PC-3 (cell line): ENCODE measurements at regions not wholly inside any gene's neighbourhood (a gene's known extent, or its start where the extent isn't known, plus 50 kb on each side); places are given as distances from the start of the nearest gene placed in this dataset.

Source experiments
- EZH2 ChIP-seq: fragments of 300-600 bp; sonication (generic); IDR thresholded peaks from one replicate; pipeline ENCODE4 v1.6.1; 2017; ENCODE audit warnings: antibody characterized with exemption, mild to moderate bottlenecking, low read length; ENCODE audit not compliant: unreplicated experiment
- EZH2phosphoT487 ChIP-seq: fragments of 300-600 bp; sonication (generic); IDR thresholded peaks from 2 replicates; pipeline ENCODE4 v1.6.1; 2018; ENCODE audit warnings: mild to moderate bottlenecking, antibody characterized with exemption, low read length, borderline replicate concordance
- TF ChIP-seq, protein P1 (sequence below): fragments of 300-600 bp; sonication (generic); conservative IDR thresholded peaks from 2 replicates; pipeline ENCODE4 v1.5.1; 2017; ENCODE audit warnings: antibody characterized with exemption, low read depth, mild to moderate bottlenecking, low read length

GRCh38 chr2:226410247-226410835 is 389.3 kb downstream of the IRS1 start:
- no peak for TF ChIP-seq EZH2phosphoT487
- TF ChIP-seq, protein P1, sequence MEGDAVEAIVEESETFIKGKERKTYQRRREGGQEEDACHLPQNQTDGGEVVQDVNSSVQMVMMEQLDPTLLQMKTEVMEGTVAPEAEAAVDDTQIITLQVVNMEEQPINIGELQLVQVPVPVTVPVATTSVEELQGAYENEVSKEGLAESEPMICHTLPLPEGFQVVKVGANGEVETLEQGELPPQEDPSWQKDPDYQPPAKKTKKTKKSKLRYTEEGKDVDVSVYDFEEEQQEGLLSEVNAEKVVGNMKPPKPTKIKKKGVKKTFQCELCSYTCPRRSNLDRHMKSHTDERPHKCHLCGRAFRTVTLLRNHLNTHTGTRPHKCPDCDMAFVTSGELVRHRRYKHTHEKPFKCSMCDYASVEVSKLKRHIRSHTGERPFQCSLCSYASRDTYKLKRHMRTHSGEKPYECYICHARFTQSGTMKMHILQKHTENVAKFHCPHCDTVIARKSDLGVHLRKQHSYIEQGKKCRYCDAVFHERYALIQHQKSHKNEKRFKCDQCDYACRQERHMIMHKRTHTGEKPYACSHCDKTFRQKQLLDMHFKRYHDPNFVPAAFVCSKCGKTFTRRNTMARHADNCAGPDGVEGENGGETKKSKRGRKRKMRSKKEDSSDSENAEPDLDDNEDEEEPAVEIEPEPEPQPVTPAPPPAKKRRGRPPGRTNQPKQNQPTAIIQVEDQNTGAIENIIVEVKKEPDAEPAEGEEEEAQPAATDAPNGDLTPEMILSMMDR, result no peak
- TF ChIP-seq EZH2, result no peak
